ENCODE measurements at regions not wholly inside any gene's neighbourhood (a gene's known extent, or its start where the extent isn't known, plus 50 kb on each side); places are given as distances from the start of the nearest gene placed in this dataset.
A peak's percentile ranks its signal among the peaks of the same experiment; 100 is the strongest.

DNA sequence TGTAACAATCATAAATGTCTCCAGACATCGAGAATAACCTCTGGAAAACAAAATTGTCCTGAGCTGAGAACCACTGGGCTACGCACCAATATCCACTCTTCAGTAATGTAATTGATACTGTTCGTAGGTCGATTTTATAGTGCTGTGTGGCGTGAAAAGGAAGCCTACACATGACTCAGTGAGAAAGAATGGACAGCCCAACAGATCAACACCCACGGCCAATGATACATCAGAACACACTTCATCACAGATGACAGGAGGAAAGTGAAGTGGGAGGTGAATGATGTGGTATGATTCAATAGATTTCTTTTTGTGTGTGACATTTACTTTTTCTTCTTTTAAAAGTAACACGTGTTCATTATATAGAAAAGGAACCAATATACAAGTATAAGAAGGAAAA lies 93.5 kb downstream of the RPS12 start:
- ChIA-PET CTCF (no interaction called here), POLR2A (ENCODE audit: unreplicated experiment) (no interaction called here)
- H4K20me1 ChIP-seq (ENCODE audit: insufficient read depth, low read length), result no peaks in the 10 kb centered on the region
- WGBS, 2 experiments (ENCODE audit: extremely low coverage in 2 of 2, insufficient read length in 1 of 2), result no CpG with 5 or more reads among the region's 7 CpGs
- no peaks in the 10 kb centered on the region for H3K79me1 ChIP-seq (ENCODE audit: low read depth in 1 of 2, low read length in 2 of 2)
- in situ Hi-C loops (cut with MboI; ENCODE audit: low sequenced_read_pairs) (no loop called here), intact Hi-C loops (cut with micrococcal nuclease) (no loop called here), dilution Hi-C loops (cut with HindIII; ENCODE audit: low sequenced_read_pairs, unreplicated experiment) (no loop called here)
- H3K36me3 ChIP-seq (ENCODE audit: control insufficient read depth, insufficient read depth, low read length), result no peaks in the 10 kb centered on the region
- peak overlapping the region; percentile 59 for H2BK20ac ChIP-seq (ENCODE audit: low read depth, low read length)
- no peaks in the 10 kb centered on the region for H3K27me3 ChIP-seq (ENCODE audit: control insufficient read depth, insufficient read depth, low read length)
- H3K4me1 ChIP-seq (ENCODE audit: control insufficient read depth, insufficient read depth, low read length), result peaks cover 11% of the 10 kb centered on the region
- H2AK9ac ChIP-seq (replicated peaks; ENCODE audit: low read depth, low read length, poor library complexity), result no peak overlapping the region
- BruUV-seq (replicated peaks), result no TSS peak
- peak overlapping the region; percentile 57; the same call in 2 of the 3 replicates for H2BK15ac ChIP-seq (ENCODE audit: low read depth, low read length)
- 0 out of 2 replicates have a peak overlapping the region, but pooled peaks have one; percentile 37 for H4K91ac ChIP-seq (ENCODE audit: insufficient read depth, low read depth, low read length)
- H4K5ac ChIP-seq (ENCODE audit: low read depth, low read length), result no peak overlapping the region
- H3K4me2 ChIP-seq (ENCODE audit: low read depth, low read length), result peak overlapping the region; percentile 8; the same call in 1 of the 2 replicates
- peak overlapping the region; percentile 76; the same call in 1 of the 2 replicates for H3K18ac ChIP-seq (ENCODE audit: low read depth, low read length)
- H2AFZ ChIP-seq (replicated peaks; ENCODE audit: low read length, poor library complexity), result no peak overlapping the region
- H3K23ac ChIP-seq (ENCODE audit: low read depth, low read length), result 0 out of 2 replicates have a peak overlapping the region, but pooled peaks have one; percentile 36
- H3K4ac ChIP-seq (ENCODE audit: low read depth, low read length), result peak overlapping the region; percentile 24; the same call in 1 of the 2 replicates
- no peak overlapping the region for H3K27ac ChIP-seq (ENCODE audit: insufficient read depth, low read length)
- H3K56ac ChIP-seq (ENCODE audit: extremely low read depth, insufficient read depth, low read length), result no peak overlapping the region
- H3K4me3 ChIP-seq (ENCODE audit: insufficient read depth, low read depth, low read length), result no peak overlapping the region
- H4K8ac ChIP-seq (ENCODE audit: low read depth in 2 of 2, low read length in 2 of 2), result peak overlapping the region; percentile 17 to 41; a peak in 3 of 4 replicates
- peaks cover 9% of the 10 kb centered on the region for H3K9me1 ChIP-seq (ENCODE audit: insufficient read depth, low read length)
- no peaks in the 10 kb centered on the region; the same call in 1 of the 2 replicates for H3K9me3 ChIP-seq (ENCODE audit: control insufficient read depth, insufficient read depth, low read length)
- ATAC-seq (ENCODE audit: low read depth), result peak; percentile 79
- peak; percentile 93 for DNase-seq
- H3K14ac ChIP-seq (replicated peaks; ENCODE audit: low read depth, low read length), result peak overlapping the region; percentile 36; the same call in 1 of the 2 replicates
- H2AK5ac ChIP-seq (ENCODE audit: low read depth, low read length), result peak overlapping the region; percentile 63; the same call in 1 of the 2 replicates
- TF ChIP-seq SMC3 (IDR thresholded peaks at IDR 0.05; ENCODE audit: low read depth, low read length) (no peak), RAD21 (IDR thresholded peaks at IDR 0.05; ENCODE audit: low read length) (no peak), RCOR1 (IDR thresholded peaks at IDR 0.05; ENCODE audit: insufficient replicate concordance, low read length) (no peak), MXI1 (IDR thresholded peaks at IDR 0.05; ENCODE audit: borderline replicate concordance, low read depth, low read length) (no peak), POLR2A (IDR thresholded peaks at IDR 0.05; ENCODE audit: low read depth, low read length) (no peak), CTCF (conservative IDR thresholded peaks at IDR 0.05; ENCODE audit: low read depth, low read length) (no peak), NFE2L2 (IDR thresholded peaks at IDR 0.05; ENCODE audit: low read depth, low read length) (no peak), MAZ (IDR thresholded peaks at IDR 0.05; ENCODE audit: borderline replicate concordance, low read depth, low read length) (no peak), FOS (IDR thresholded peaks at IDR 0.05; ENCODE audit: low read depth, low read length) (peak; percentile 63), BHLHE40 (IDR thresholded peaks at IDR 0.05; ENCODE audit: low read depth, low read length) (0 out of 2 replicates have a peak, but pooled peaks have one; percentile 22)
- TF ChIP-seq, protein P1, sequence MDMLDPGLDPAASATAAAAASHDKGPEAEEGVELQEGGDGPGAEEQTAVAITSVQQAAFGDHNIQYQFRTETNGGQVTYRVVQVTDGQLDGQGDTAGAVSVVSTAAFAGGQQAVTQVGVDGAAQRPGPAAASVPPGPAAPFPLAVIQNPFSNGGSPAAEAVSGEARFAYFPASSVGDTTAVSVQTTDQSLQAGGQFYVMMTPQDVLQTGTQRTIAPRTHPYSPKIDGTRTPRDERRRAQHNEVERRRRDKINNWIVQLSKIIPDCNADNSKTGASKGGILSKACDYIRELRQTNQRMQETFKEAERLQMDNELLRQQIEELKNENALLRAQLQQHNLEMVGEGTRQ (IDR thresholded peaks at IDR 0.05; ENCODE audit: low read depth, low read length), result no peak
- TF ChIP-seq, protein P2, sequence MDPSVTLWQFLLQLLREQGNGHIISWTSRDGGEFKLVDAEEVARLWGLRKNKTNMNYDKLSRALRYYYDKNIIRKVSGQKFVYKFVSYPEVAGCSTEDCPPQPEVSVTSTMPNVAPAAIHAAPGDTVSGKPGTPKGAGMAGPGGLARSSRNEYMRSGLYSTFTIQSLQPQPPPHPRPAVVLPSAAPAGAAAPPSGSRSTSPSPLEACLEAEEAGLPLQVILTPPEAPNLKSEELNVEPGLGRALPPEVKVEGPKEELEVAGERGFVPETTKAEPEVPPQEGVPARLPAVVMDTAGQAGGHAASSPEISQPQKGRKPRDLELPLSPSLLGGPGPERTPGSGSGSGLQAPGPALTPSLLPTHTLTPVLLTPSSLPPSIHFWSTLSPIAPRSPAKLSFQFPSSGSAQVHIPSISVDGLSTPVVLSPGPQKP (IDR thresholded peaks at IDR 0.05; ENCODE audit: borderline replicate concordance, low read depth, low read length), result no peak
- peak overlapping the region; percentile 0 for H2BK5ac ChIP-seq (ENCODE audit: low read depth, low read length, poor library complexity, severe bottlenecking)
- H2BK120ac ChIP-seq (ENCODE audit: low read depth, low read length), result peak overlapping the region; percentile 57
- no peak overlapping the region for H3K9ac ChIP-seq (ENCODE audit: low read depth, low read length)

Data from IMR-90 (cell line).